K562 (cell line): ENCODE measurements at regions not wholly inside any gene's neighbourhood (a gene's known extent, or its start where the extent isn't known, plus 50 kb on each side); places are given as distances from the start of the nearest gene placed in this dataset.

Experiments
- ATAC-seq: fragments of 200-7000 bp; cut with Tn5 transposase; 3 replicates; pipeline ENCODE4 v1.9.1; 2020; ENCODE audit warnings: moderate library complexity
- BruUV-seq: library from RNA; stranded (reverse); fragments of 400-500 nt; replicated peaks from 2 replicates; lab custom pipeline; 2021; lab: Mats Ljungman, UMichigan
- CTCF ChIA-PET: fragments of 300-600 bp; formaldehyde crosslinking; extraction: SDS; loops from one replicate; lab custom pipeline; 2021; ENCODE audit warnings: low intra/inter-chr PET ratio; lab: Yijun Ruan, JAX
- POLR2A ChIA-PET: fragments of 300-600, 350-650 bp; sonication (Branson Sonifier 250); formaldehyde crosslinking; extraction: SDS; loops from one replicate; lab custom pipeline; 2021; ENCODE audit warnings: antibody characterized with exemption, inconsistent platforms; lab: Yijun Ruan, JAX
- DNase-seq, 4 experiments: peaks; one replicate each; pipeline versions ENCODE4 v3.0.0 to v3.0.0-alpha.2; 2011 to 2018; ENCODE audit warnings: low spot score in 3 of 4, mixed read lengths in 3 of 4; ENCODE audit errors: extremely low read depth in 1 of 4
- FAIRE-seq: peaks from 2 replicates; lab custom pipeline; 2011; peaks lifted over from hg19 to GRCh38; lab: Jason Lieb, UNC
- H2AFZ ChIP-seq: 2 replicates; pipeline ENCODE4 v1.6.0; 2011; ENCODE audit warnings: low read depth, low read length, control low read depth, inconsistent platforms
- H3K27ac ChIP-seq: fragments of 200-600 bp; 3 replicates; pipeline ENCODE4 v1.8.0; 2011; ENCODE audit warnings: low read depth, mild to moderate bottlenecking, control low read depth, inconsistent platforms, low read length, moderate library complexity, mixed read lengths; ENCODE audit errors: extremely low read depth
- H3K27me3 ChIP-seq, 2 experiments: fragments of 300-600 bp in 1 of 2; 2 replicates in 1 of 2; 3 replicates in 1 of 2; pipeline versions ENCODE4 v1.6.0 to v1.8.0; 2011; ENCODE audit warnings: inconsistent platforms in 2 of 2, low read length in 2 of 2, mild to moderate bottlenecking in 1 of 2, mixed read lengths in 1 of 2, moderate library complexity in 1 of 2; ENCODE audit not compliant: control insufficient read depth in 2 of 2, insufficient read depth in 2 of 2
- H3K36me3 ChIP-seq: fragments of 300-600 bp; 3 replicates; pipeline ENCODE4 v1.8.0; 2011; ENCODE audit warnings: mild to moderate bottlenecking, low read length, inconsistent platforms; ENCODE audit not compliant: control insufficient read depth, insufficient read depth
- H3K4me1 ChIP-seq, 2 experiments: fragments of 200-600 bp in 1 of 2; replicated peaks in 1 of 2; 2 replicates in 1 of 2; 3 replicates in 1 of 2; pipeline versions ENCODE4 v1.5.1 to v1.8.0; 2011; ENCODE audit warnings: inconsistent platforms in 2 of 2, low read length in 2 of 2, mild to moderate bottlenecking in 1 of 2, mixed read lengths in 1 of 2, moderate library complexity in 1 of 2; ENCODE audit not compliant: control insufficient read depth in 2 of 2, insufficient read depth in 2 of 2
- H3K4me2 ChIP-seq: 2 replicates; pipeline ENCODE4 v1.6.1; 2011; ENCODE audit warnings: low read length, control low read depth, inconsistent platforms, mixed read lengths; ENCODE audit not compliant: insufficient read depth
- H3K4me3 ChIP-seq: fragments of 200-600 bp; sonication (generic), shearing (Covaris generic); 2 replicates; pipeline ENCODE4 v1.5.1; 2016; ENCODE audit warnings: control low read depth, inconsistent platforms
- H3K79me2 ChIP-seq: fragments of 200-600 bp; 3 replicates; pipeline ENCODE4 v1.8.0; 2011; ENCODE audit warnings: low read length, inconsistent platforms; ENCODE audit not compliant: control insufficient read depth, insufficient read depth
- H3K9ac ChIP-seq, 2 experiments: 2 replicates each; pipeline versions ENCODE4 v1.6.0 to v1.6.1; 2011; ENCODE audit warnings: low read depth in 2 of 2, low read length in 2 of 2, control low read depth in 1 of 2, inconsistent platforms in 1 of 2, mild to moderate bottlenecking in 1 of 2, mixed read lengths in 1 of 2; ENCODE audit not compliant: insufficient read depth in 1 of 2
- H3K9me1 ChIP-seq: one replicate; pipeline ENCODE4 v1.6.0; 2011; ENCODE audit warnings: inconsistent platforms, mild to moderate bottlenecking, low read length, moderate library complexity; ENCODE audit not compliant: control insufficient read depth, insufficient read depth
- H3K9me3 ChIP-seq: replicated peaks from 2 replicates; pipeline ENCODE4 v1.5.1; 2011; ENCODE audit warnings: low read depth, low read length, inconsistent platforms; ENCODE audit not compliant: control insufficient read depth, insufficient read depth
- H4K20me1 ChIP-seq: replicated peaks from 2 replicates; pipeline ENCODE4 v1.6.1; 2011; ENCODE audit warnings: low read length, inconsistent platforms, mixed read lengths; ENCODE audit not compliant: control insufficient read depth, insufficient read depth
- KLF10 ChIP-seq: fragments of 250-450 bp; sonication (Bioruptor Pico); IDR thresholded peaks from 2 replicates; pipeline ENCODE4 v1.6.1; 2021; ENCODE audit warnings: matching md5 sums
- LARP7 ChIP-seq: fragments of 450-650 bp; IDR thresholded peaks from 2 replicates; pipeline ENCODE4 v1.6.1; 2016
- LEF1 ChIP-seq: fragments of 450-650 bp; IDR thresholded peaks from 2 replicates; pipeline ENCODE4 v1.6.1; 2016; ENCODE audit warnings: mild to moderate bottlenecking
- MYBL2 ChIP-seq, 2 experiments: fragments of 450-650 bp in 1 of 2; sonication (generic) in 1 of 2; formaldehyde crosslinking in 1 of 2; IDR thresholded peaks; 2 replicates each; pipeline versions ENCODE4 v1.6.1 to v1.8.1; 2017 to 2022; ENCODE audit warnings: borderline replicate concordance in 1 of 2, inconsistent platforms in 1 of 2, low read depth in 1 of 2, mild to moderate bottlenecking in 1 of 2, missing genetic modification reagents in 1 of 2, moderate library complexity in 1 of 2
- PHB2 ChIP-seq: fragments of 450-650 bp; IDR thresholded peaks from 2 replicates; pipeline ENCODE4 v1.6.1; 2017; ENCODE audit warnings: low read depth
- SRSF9 ChIP-seq: fragments of 200-400 bp; formaldehyde crosslinking; IDR thresholded peaks from 2 replicates; pipeline ENCODE4 v1.6.1; 2017; ENCODE audit warnings: low read depth, low read length, borderline replicate concordance
- in situ Hi-C: fragments of 300-500 bp; cut with MboI; formaldehyde crosslinking; loops from 4 replicates; pipeline ENCODE4 v1.15.0; 2018; ENCODE audit warnings: inconsistent platforms, mixed read lengths
- intact Hi-C: fragments of 100-400 bp; cut with micrococcal nuclease; formaldehyde crosslinking; loops from 2 replicates; pipeline ENCODE4 v1.14.2; 2022
- TF ChIP-seq, protein P1 (sequence below): fragments of 250-450 bp; sonication (Bioruptor Pico); IDR thresholded peaks from 2 replicates; pipeline ENCODE4 v1.4.0; 2020
- TF ChIP-seq, protein P2 (sequence below): sonication (generic); formaldehyde crosslinking; IDR thresholded peaks from 2 replicates; pipeline ENCODE4 v1.8.0; 2022; ENCODE audit warnings: mild to moderate bottlenecking, missing genetic modification reagents, borderline replicate concordance
- TF ChIP-seq, protein P3 (sequence below): fragments of 450-650 bp; IDR thresholded peaks from 2 replicates; pipeline ENCODE4 v1.6.1; 2016; ENCODE audit warnings: low read depth
- TF ChIP-seq, protein P4 (sequence below): fragments of 250-450 bp; sonication (Bioruptor Pico); IDR thresholded peaks from 2 replicates; pipeline ENCODE4 v1.6.1; 2021; ENCODE audit warnings: mild to moderate bottlenecking
- TF ChIP-seq, protein P5 (sequence below): fragments of 250-450 bp; sonication (Bioruptor Pico); IDR thresholded peaks from 2 replicates; pipeline ENCODE4 v1.8.0; 2021; ENCODE audit warnings: borderline replicate concordance, mild to moderate bottlenecking, moderate library complexity; ENCODE audit not compliant: poor library complexity, severe bottlenecking

DNA sequence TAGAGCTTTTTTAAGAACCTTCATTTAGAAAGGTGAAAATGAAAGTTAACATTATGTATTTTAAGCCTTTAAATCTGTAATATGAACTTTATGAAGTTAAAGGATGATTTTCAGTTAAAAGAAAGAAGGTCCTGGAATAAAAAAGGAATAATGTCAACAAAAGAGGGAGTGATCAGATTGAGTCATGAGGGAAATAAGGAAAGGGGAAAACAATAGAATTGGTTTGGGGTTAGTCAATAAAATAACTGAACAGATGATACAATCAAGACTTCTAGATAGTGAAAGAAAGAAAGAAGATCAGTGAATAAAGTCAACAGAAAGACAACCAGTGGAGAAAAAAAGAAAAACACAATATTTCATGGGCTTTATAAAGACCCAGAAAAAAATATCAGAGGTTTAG lies 291.6 kb upstream of the ARSJ start:
- H3K4me2 ChIP-seq, result no peak overlapping the region
- CTCF ChIA-PET, result no interaction called here
- H3K4me1 ChIP-seq, result no peaks in the 10 kb centered on the region
- POLR2A ChIA-PET, result no interaction called here
- intact Hi-C loops (no loop called here), in situ Hi-C loops (no loop called here)
- H3K4me3 ChIP-seq, result no peak overlapping the region
- H3K27me3 ChIP-seq, result no peaks in the 10 kb centered on the region
- H3K9me3 ChIP-seq, result 0 out of 2 replicates have a peak, but pooled peaks cover 1% of the 10 kb centered on the region
- FAIRE-seq, result no peak
- no peaks in the 10 kb centered on the region for H3K9me1 ChIP-seq
- H2AFZ ChIP-seq, result no peak overlapping the region
- no peak overlapping the region for H3K9ac ChIP-seq
- no peak for DNase-seq
- H3K27ac ChIP-seq, result no peak overlapping the region
- BruUV-seq, result no TSS peak
- no peaks in the 10 kb centered on the region for H3K36me3 ChIP-seq
- no peak for ATAC-seq
- no peaks in the 10 kb centered on the region for H3K79me2 ChIP-seq
- no peaks in the 10 kb centered on the region for H4K20me1 ChIP-seq
- TF ChIP-seq, protein P1, sequence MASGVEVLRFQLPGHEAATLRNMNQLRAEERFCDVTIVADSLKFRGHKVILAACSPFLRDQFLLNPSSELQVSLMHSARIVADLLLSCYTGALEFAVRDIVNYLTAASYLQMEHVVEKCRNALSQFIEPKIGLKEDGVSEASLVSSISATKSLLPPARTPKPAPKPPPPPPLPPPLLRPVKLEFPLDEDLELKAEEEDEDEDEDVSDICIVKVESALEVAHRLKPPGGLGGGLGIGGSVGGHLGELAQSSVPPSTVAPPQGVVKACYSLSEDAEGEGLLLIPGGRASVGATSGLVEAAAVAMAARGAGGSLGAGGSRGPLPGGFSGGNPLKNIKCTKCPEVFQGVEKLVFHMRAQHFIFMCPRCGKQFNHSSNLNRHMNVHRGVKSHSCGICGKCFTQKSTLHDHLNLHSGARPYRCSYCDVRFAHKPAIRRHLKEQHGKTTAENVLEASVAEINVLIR (CRISPR knock-in tag), result no peak
- TF ChIP-seq PHB2, result no peak
- TF ChIP-seq LEF1, result no peak
- TF ChIP-seq, protein P2, sequence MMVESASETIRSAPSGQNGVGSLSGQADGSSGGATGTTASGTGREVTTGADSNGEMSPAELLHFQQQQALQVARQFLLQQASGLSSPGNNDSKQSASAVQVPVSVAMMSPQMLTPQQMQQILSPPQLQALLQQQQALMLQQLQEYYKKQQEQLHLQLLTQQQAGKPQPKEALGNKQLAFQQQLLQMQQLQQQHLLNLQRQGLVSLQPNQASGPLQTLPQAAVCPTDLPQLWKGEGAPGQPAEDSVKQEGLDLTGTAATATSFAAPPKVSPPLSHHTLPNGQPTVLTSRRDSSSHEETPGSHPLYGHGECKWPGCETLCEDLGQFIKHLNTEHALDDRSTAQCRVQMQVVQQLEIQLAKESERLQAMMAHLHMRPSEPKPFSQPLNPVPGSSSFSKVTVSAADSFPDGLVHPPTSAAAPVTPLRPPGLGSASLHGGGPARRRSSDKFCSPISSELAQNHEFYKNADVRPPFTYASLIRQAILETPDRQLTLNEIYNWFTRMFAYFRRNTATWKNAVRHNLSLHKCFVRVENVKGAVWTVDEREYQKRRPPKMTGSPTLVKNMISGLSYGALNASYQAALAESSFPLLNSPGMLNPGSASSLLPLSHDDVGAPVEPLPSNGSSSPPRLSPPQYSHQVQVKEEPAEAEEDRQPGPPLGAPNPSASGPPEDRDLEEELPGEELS (CRISPR knock-in tag), result no peak
- no peak for TF ChIP-seq SRSF9
- TF ChIP-seq KLF10 (CRISPR knock-in tag), result no peak
- no peak for TF ChIP-seq MYBL2 (IDR thresholded peaks at IDR 0.05; ENCODE audit: low read depth)
- TF ChIP-seq MYBL2 (CRISPR knock-in tag; IDR thresholded peaks at IDR 0.05; ENCODE audit: borderline replicate concordance), result no peak
- TF ChIP-seq, protein P3, sequence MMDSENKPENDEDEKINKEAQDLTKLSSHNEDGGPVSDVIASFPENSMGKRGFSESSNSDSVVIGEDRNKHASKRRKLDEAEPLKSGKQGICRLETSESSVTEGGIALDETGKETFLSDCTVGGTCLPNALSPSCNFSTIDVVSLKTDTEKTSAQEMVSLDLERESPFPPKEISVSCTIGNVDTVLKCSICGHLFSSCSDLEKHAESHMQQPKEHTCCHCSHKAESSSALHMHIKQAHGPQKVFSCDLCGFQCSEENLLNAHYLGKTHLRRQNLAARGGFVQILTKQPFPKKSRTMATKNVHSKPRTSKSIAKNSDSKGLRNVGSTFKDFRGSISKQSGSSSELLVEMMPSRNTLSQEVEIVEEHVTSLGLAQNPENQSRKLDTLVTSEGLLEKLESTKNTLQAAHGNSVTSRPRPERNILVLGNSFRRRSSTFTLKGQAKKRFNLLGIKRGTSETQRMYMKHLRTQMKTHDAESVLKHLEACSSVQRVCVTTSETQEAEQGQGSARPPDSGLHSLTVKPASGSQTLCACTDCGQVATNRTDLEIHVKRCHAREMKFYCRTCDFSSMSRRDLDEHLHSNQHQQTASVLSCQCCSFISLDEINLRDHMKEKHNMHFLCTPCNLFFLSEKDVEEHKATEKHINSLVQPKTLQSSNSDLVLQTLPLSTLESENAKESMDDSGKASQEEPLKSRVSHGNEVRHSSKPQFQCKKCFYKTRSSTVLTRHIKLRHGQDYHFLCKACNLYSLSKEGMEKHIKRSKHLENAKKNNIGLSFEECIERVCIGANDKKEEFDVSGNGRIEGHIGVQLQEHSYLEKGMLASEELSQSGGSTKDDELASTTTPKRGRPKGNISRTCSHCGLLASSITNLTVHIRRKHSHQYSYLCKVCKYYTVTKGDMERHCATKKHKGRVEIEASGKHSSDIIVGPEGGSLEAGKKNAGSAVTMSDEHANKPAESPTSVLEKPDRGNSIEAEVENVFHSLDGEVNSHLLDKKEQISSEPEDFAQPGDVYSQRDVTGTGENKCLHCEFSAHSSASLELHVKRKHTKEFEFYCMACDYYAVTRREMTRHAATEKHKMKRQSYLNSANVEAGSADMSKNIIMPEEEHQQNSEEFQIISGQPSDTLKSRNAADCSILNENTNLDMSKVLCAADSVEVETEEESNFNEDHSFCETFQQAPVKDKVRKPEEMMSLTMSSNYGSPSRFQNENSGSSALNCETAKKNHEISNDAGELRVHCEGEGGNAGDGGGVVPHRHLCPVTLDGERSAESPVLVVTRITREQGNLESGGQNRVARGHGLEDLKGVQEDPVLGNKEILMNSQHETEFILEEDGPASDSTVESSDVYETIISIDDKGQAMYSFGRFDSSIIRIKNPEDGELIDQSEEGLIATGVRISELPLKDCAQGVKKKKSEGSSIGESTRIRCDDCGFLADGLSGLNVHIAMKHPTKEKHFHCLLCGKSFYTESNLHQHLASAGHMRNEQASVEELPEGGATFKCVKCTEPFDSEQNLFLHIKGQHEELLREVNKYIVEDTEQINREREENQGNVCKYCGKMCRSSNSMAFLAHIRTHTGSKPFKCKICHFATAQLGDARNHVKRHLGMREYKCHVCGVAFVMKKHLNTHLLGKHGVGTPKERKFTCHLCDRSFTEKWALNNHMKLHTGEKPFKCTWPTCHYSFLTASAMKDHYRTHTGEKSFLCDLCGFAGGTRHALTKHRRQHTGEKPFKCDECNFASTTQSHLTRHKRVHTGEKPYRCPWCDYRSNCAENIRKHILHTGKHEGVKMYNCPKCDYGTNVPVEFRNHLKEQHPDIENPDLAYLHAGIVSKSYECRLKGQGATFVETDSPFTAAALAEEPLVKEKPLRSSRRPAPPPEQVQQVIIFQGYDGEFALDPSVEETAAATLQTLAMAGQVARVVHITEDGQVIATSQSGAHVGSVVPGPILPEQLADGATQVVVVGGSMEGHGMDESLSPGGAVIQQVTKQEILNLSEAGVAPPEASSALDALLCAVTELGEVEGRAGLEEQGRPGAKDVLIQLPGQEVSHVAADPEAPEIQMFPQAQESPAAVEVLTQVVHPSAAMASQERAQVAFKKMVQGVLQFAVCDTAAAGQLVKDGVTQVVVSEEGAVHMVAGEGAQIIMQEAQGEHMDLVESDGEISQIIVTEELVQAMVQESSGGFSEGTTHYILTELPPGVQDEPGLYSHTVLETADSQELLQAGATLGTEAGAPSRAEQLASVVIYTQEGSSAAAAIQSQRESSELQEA, result no peak
- TF ChIP-seq LARP7, result no peak
- TF ChIP-seq, protein P4, sequence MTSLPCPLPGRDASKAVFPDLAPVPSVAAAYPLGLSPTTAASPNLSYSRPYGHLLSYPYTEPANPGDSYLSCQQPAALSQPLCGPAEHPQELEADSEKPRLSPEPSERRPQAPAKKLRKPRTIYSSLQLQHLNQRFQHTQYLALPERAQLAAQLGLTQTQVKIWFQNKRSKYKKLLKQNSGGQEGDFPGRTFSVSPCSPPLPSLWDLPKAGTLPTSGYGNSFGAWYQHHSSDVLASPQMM, result no peak
- TF ChIP-seq, protein P5, sequence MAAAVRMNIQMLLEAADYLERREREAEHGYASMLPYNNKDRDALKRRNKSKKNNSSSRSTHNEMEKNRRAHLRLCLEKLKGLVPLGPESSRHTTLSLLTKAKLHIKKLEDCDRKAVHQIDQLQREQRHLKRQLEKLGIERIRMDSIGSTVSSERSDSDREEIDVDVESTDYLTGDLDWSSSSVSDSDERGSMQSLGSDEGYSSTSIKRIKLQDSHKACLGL, result no peak
